WTC11 (cell line): ENCODE measurements at regions not wholly inside any gene's neighbourhood (a gene's known extent, or its start where the extent isn't known, plus 50 kb on each side); places are given as distances from the start of the nearest gene placed in this dataset.

ENCODE experiments used
- ATAC-seq: fragments of 200-7000 bp; cut with Tn5 transposase; 2 replicates; pipeline ENCODE4 v1.10.0; 2021; ENCODE audit warnings: mild to moderate bottlenecking, moderate library complexity
- CTCF ChIA-PET: fragments of 300-600 bp; sonication (Branson Sonifier 250); formaldehyde crosslinking; loops from one replicate; lab custom pipeline; 2021; ENCODE audit warnings: antibody characterized with exemption; lab: Charles Lee
- POLR2A ChIA-PET: fragments of 350-600 bp; sonication (Branson Sonifier 250); formaldehyde crosslinking; loops from one replicate; lab custom pipeline; 2021; ENCODE audit warnings: antibody characterized with exemption; lab: Charles Lee
- DNase-seq: peaks from one replicate; pipeline ENCODE4 v3.0.0; 2021; ENCODE audit warnings: low spot score
- H3K27ac Mint-ChIP-seq: 2 replicates; pipeline ENCODE4 v1.8.0; 2021; ENCODE audit warnings: mixed read lengths
- H3K27me3 Mint-ChIP-seq: 2 replicates; pipeline ENCODE4 v1.8.0; 2021; ENCODE audit warnings: low read depth, mild to moderate bottlenecking, moderate library complexity, mixed read lengths
- H3K36me3 Mint-ChIP-seq: 2 replicates; pipeline ENCODE4 v1.8.0; 2021; ENCODE audit warnings: mixed read lengths
- H3K4me1 Mint-ChIP-seq: 2 replicates; pipeline ENCODE4 v1.8.0; 2022; ENCODE audit warnings: mixed read lengths
- H3K4me3 Mint-ChIP-seq: 2 replicates; pipeline ENCODE4 v1.8.0; 2021; ENCODE audit warnings: mild to moderate bottlenecking, moderate library complexity, mixed read lengths
- H3K9me3 Mint-ChIP-seq: 2 replicates; pipeline ENCODE4 v1.8.0; 2021; ENCODE audit warnings: mixed read lengths
- AFF4 ChIP-seq: sonication (generic); formaldehyde crosslinking; IDR thresholded peaks from 2 replicates; pipeline ENCODE4 v1.8.1; 2023; ENCODE audit warnings: mild to moderate bottlenecking, missing genetic modification reagents, borderline replicate concordance
- ATF3 ChIP-seq: sonication (generic); formaldehyde crosslinking; conservative IDR thresholded peaks from 2 replicates; pipeline ENCODE4 v1.8.1; 2022; ENCODE audit warnings: mild to moderate bottlenecking, missing genetic modification reagents
- FOXJ3 ChIP-seq: sonication (generic); formaldehyde crosslinking; IDR thresholded peaks from 2 replicates; pipeline ENCODE4 v1.9.0; 2021; ENCODE audit warnings: missing genetic modification reagents, mild to moderate bottlenecking, borderline replicate concordance
- GRHL2 ChIP-seq: fragments of 250-450 bp; sonication (Bioruptor Pico); IDR thresholded peaks from 2 replicates; pipeline ENCODE4 v1.8.0; 2022; ENCODE audit warnings: mild to moderate bottlenecking, moderate library complexity; ENCODE audit not compliant: insufficient replicate concordance, severe bottlenecking
- IRF1 ChIP-seq: sonication (generic); formaldehyde crosslinking; IDR thresholded peaks from 2 replicates; pipeline ENCODE4 v1.8.0; 2023; ENCODE audit warnings: missing genetic modification reagents
- JUN ChIP-seq: sonication (generic); formaldehyde crosslinking; IDR thresholded peaks from 2 replicates; pipeline ENCODE4 v1.8.0; 2023; ENCODE audit warnings: mild to moderate bottlenecking, missing genetic modification reagents
- KAT7 ChIP-seq: sonication (generic); formaldehyde crosslinking; IDR thresholded peaks from 2 replicates; pipeline ENCODE4 v1.8.1; 2023; ENCODE audit warnings: missing genetic modification reagents, mild to moderate bottlenecking, borderline replicate concordance
- MAX ChIP-seq: sonication (generic); formaldehyde crosslinking; IDR thresholded peaks from 2 replicates; pipeline ENCODE4 v1.8.0; 2022; ENCODE audit warnings: mild to moderate bottlenecking, missing genetic modification reagents
- NR1H2 ChIP-seq: sonication (generic); formaldehyde crosslinking; IDR thresholded peaks from 2 replicates; pipeline ENCODE4 v1.9.0; 2021; ENCODE audit warnings: mild to moderate bottlenecking, moderate library complexity, missing genetic modification reagents
- SMAD4 ChIP-seq: sonication (generic); formaldehyde crosslinking; IDR thresholded peaks from 2 replicates; pipeline ENCODE4 v1.8.0; 2022; ENCODE audit warnings: mild to moderate bottlenecking, missing genetic modification reagents
- SOX15 ChIP-seq: fragments of 250-450 bp; sonication (Bioruptor Pico); IDR thresholded peaks from 2 replicates; pipeline ENCODE4 v1.9.0; 2021; ENCODE audit warnings: mild to moderate bottlenecking
- ZNF263 ChIP-seq: sonication (generic); formaldehyde crosslinking; IDR thresholded peaks from 2 replicates; pipeline ENCODE4 v1.8.1; 2022; ENCODE audit warnings: low read depth, mild to moderate bottlenecking, moderate library complexity, missing genetic modification reagents
- ZNF281 ChIP-seq: sonication (generic); formaldehyde crosslinking; IDR thresholded peaks from 2 replicates; pipeline ENCODE4 v1.8.0; 2023; ENCODE audit warnings: mild to moderate bottlenecking, missing genetic modification reagents
- ZNF423 ChIP-seq: fragments of 250-450 bp; sonication (Bioruptor Pico); IDR thresholded peaks from 2 replicates; pipeline ENCODE4 v2.1.2; 2022; ENCODE audit warnings: mild to moderate bottlenecking, moderate library complexity
- ZSCAN18 ChIP-seq: fragments of 250-450 bp; sonication (Bioruptor Pico); IDR thresholded peaks from 2 replicates; pipeline ENCODE4 v2.1.2; 2022; ENCODE audit warnings: mild to moderate bottlenecking, moderate library complexity

- Mint-ChIP-seq H3K27ac (no peak overlapping the region), H3K27me3 (peaks cover 11% of the 10 kb centered on the region), H3K4me1 (peaks cover 51% of the 10 kb centered on the region), H3K4me3 (no peak overlapping the region), H3K9me3 (peaks cover 5% of the 10 kb centered on the region; the same call in 1 of the 2 replicates), H3K36me3 (no peaks in the 10 kb centered on the region)
- ATAC-seq (no peak), DNase-seq (no peak)
- CTCF ChIA-PET, result interaction anchor here (2.2 kb wide), 1 partner anchor 84 kb away, joined by 6 read pairs; the partner anchor contains the start of gene PCDH8
- POLR2A ChIA-PET, result interaction anchor here (0.7 kb wide), 1 partner anchor 29 kb away, joined by 3 read pairs; no protein-coding TSS in a partner anchor
- TF ChIP-seq ZNF423 (no peak), SMAD4 (CRISPR knock-in tag) (no peak), ATF3 (no peak), GRHL2 (CRISPR knock-in tag) (no peak), ZNF263 (no peak), ZSCAN18 (no peak), ZNF281 (CRISPR knock-in tag) (no peak), JUN (no peak), SOX15 (CRISPR knock-in tag) (no peak), FOXJ3 (CRISPR knock-in tag) (no peak), AFF4 (CRISPR knock-in tag) (no peak), MAX (CRISPR knock-in tag) (no peak), IRF1 (no peak), KAT7 (CRISPR knock-in tag) (no peak), NR1H2 (CRISPR knock-in tag) (no peak)
- TF ChIP-seq, all 79 proteins: peak for 0
Measured at GRCh38 chr13:52931539-52932431, 83.3 kb upstream of the PCDH8 start.
